Right lobe of liver (tissue), 6 donors: ENCODE measurements at regions not wholly inside any gene's neighbourhood (a gene's known extent, or its start where the extent isn't known, plus 50 kb on each side); places are given as distances from the start of the nearest gene placed in this dataset.

ENCODE experiments used
- ATAC-seq, 4 donors: fragments of 200-7000 bp; cut with Tn5 transposase; one replicate each; pipeline ENCODE4 v1.9.1; 2020; ENCODE audit warnings: mild to moderate bottlenecking in 4 of 4, moderate library complexity in 4 of 4
- DNase-seq, 3 donors: peaks; one replicate each; pipeline ENCODE4 v3.0.0-alpha.2; 2020
- H3K27ac ChIP-seq, 3 donors: fragments of 200-600 bp; one replicate each; pipeline ENCODE4 v1.8.0; 2022
- H3K27me3 ChIP-seq, 2 donors: fragments of 200-600 bp; one replicate each; pipeline ENCODE4 v1.8.0; 2022
- H3K36me3 ChIP-seq, 4 donors: fragments of 200-600 bp; sonication (generic) in 1 of 4; one replicate each; pipeline versions ENCODE4 v1.5.1 to v1.8.0; 2017 to 2022; ENCODE audit warnings: control low read depth in 1 of 4
- H3K4me1 ChIP-seq, 4 donors: fragments of 200-600 bp; sonication (generic) in 1 of 4; one replicate each; pipeline versions ENCODE4 v1.5.1 to v1.8.0; 2017 to 2022; ENCODE audit warnings: control low read depth in 1 of 4
- H3K4me3 ChIP-seq, 3 donors: fragments of 200-600 bp; one replicate each; pipeline ENCODE4 v1.8.0; 2022
- H3K9me3 ChIP-seq, 4 donors: fragments of 200-600 bp; sonication (generic) in 1 of 4; one replicate each; pipeline versions ENCODE4 v1.5.1 to v1.8.0; 2017 to 2022; ENCODE audit warnings: control low read depth in 1 of 4
- POLR2A ChIP-seq: fragments of 450-650 bp; IDR thresholded peaks from one replicate; pipeline ENCODE4 v1.6.1; 2017; ENCODE audit warnings: antibody characterized with exemption, mild to moderate bottlenecking
- WGBS: methylation state at CpG from one replicate; pipeline ENCODE4 v1.1.6; 2018; ENCODE audit warnings: low coverage, low lambda C conversion rate; ENCODE audit not compliant: insufficient coverage; ENCODE audit errors: missing lambda C conversion rate; 5-methylcytosine and 5-hydroxymethylcytosine counted together
- intact Hi-C, 2 donors: fragments of 100-400 bp; cut with DNase I; formaldehyde crosslinking; loops; one replicate each; pipeline versions ENCODE4 v1.11.2 to v1.14.1; 2022
- TF ChIP-seq, protein P1 (sequence below), 4 donors: fragments of 200-600 bp in 3 of 4; fragments of 450-650 bp in 1 of 4; IDR thresholded peaks; one replicate each; pipeline versions ENCODE4 v1.5.1 to v1.8.0; 2016 to 2022; ENCODE audit warnings: antibody characterized with exemption in 4 of 4, mild to moderate bottlenecking in 2 of 4
- donor health status: DM: no; HTN: yes; CAD: no.
- donor health status: DM: no; HTN: no; CAD: no.
- donor health status: DM: no; HTN: no; CAD: no.
- donor health status: DM: no; HTN: yes; CAD: no.
- donor health status: DM: no; HTN: yes; CAD: no.

DNA sequence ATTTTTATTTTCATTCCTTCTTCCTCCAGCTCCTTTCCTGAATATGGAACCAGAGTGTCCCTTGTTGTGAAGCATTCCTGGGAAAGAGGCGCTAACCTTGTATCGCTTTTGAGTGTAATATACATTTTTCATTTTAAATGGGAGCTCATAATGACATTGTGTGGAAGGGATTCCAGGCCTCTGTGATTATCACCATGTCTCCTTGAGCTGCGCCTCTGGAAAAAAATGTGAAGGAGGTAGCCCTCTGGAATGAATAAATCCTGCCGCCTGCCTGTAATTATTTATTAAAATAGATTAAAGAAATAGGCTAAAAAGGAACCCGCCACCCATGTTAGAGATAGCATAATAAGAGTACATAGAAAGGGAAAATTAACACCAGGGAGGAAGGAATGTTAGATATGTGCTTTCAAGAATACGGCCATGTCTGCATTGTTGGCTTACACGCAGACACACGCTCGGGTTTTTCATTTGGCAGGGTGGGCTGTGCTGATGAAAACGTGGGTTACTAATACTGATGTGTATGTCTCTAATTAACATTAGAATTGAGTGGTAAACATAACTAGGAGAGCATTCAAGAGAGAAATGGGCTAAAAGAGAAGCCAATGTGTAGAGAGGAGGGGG, 138.5 kb downstream of the LINC00237 start:
- intact Hi-C loops: no loop called here
- no peak for ATAC-seq
- H3K27me3 ChIP-seq: peaks cover 0 to 9% of the 10 kb centered on the region in 2 donors
- no peaks in the 10 kb centered on the region for H3K4me1 ChIP-seq
- TF ChIP-seq, protein P1, sequence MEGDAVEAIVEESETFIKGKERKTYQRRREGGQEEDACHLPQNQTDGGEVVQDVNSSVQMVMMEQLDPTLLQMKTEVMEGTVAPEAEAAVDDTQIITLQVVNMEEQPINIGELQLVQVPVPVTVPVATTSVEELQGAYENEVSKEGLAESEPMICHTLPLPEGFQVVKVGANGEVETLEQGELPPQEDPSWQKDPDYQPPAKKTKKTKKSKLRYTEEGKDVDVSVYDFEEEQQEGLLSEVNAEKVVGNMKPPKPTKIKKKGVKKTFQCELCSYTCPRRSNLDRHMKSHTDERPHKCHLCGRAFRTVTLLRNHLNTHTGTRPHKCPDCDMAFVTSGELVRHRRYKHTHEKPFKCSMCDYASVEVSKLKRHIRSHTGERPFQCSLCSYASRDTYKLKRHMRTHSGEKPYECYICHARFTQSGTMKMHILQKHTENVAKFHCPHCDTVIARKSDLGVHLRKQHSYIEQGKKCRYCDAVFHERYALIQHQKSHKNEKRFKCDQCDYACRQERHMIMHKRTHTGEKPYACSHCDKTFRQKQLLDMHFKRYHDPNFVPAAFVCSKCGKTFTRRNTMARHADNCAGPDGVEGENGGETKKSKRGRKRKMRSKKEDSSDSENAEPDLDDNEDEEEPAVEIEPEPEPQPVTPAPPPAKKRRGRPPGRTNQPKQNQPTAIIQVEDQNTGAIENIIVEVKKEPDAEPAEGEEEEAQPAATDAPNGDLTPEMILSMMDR (IDR thresholded peaks at IDR 0.05): no peak
- no peak for TF ChIP-seq POLR2A
- H3K36me3 ChIP-seq: no peaks in the 10 kb centered on the region
- H3K4me3 ChIP-seq: no peak overlapping the region
- 61% methylated on average over 10 of the region's 10 CpGs for WGBS
- no peaks in the 10 kb centered on the region for H3K9me3 ChIP-seq
- DNase-seq: no peak
- no peak overlapping the region for H3K27ac ChIP-seq

DNA sequence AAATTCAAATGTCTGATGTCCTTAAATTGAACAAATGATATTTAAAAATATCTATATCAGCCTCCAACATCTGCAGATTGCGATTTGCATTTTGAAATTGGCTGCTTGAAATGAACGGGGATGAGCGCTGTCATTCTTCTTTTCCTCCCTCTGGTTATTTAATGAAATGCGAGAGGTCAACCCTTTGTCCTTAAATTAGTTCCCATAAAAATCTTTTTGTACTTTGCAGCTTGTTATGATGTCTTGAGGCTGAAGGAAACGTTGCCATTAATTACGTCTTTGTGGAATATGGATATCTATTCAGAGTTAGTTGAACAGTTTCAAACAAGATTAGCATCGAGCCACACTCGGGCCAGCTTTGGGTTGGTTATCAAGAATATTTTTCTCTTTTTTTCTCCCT, 140.0 kb downstream of the LINC00237 start:
- ATAC-seq: no peak
- no peaks in the 10 kb centered on the region for H3K36me3 ChIP-seq
- 61% methylated on average over 8 of the region's 8 CpGs for WGBS

DNA sequence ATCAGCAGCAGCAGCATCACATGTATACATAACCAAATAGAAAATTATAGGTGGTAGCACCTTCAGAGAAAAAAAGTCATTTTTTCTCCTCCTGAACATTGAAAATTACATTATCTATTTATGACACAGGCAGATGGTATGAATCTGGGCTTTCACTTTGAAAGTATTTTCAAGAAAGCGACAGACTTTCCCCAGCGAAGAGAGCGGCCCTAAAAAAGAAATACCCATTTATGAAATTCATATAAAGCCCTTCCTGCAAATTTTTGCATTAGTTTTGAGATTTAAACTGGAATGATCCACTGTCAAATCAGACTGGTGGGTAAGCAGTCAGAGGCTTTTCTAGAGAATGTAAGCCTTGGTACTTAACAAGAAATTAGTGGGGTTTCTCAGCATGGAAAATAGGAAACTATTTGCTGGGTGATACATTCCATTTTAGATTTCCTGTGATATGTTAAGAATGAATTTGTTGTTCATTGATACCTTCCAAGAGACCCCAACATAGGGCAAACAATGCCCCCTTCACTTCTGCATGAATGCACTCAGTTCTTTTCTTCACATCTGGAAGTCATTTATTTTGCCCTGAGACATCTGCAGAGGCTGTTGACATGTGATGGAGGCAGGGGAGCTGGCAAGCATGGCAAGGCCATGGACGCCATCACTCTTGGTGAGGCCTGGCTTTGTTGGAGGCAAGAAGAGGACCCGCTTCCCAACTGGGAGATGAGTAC, 147.0 kb downstream of the LINC00237 start:
- TF ChIP-seq, protein P1 (IDR thresholded peaks at IDR 0.05): no peak
- TF ChIP-seq POLR2A: no peak
- ATAC-seq (no peak), DNase-seq (no peak)
- intact Hi-C loops: no loop called here
- Histone ChIP-seq H3K4me1 (no peaks in the 10 kb centered on the region), H3K36me3 (no peaks in the 10 kb centered on the region), H3K9me3 (no peaks in the 10 kb centered on the region), H3K27ac (no peak overlapping the region), H3K27me3 (no peaks in the 10 kb centered on the region), H3K4me3 (no peak overlapping the region)
- 68% methylated on average over 5 of the region's 5 CpGs for WGBS

More for the DNA sequence above, 140.0 kb downstream of the LINC00237 start:
- Histone ChIP-seq H3K9me3 (no peaks in the 10 kb centered on the region), H3K4me1 (no peaks in the 10 kb centered on the region), H3K4me3 (no peak overlapping the region), H3K27me3 (peaks cover 0 to 9% of the 10 kb centered on the region in 2 donors), H3K27ac (no peak overlapping the region)
- TF ChIP-seq POLR2A: no peak
- TF ChIP-seq, protein P1 (IDR thresholded peaks at IDR 0.05): no peak
- intact Hi-C loops: no loop called here
- no peak for DNase-seq

- ATAC-seq (no peak), DNase-seq (no peak)
- TF ChIP-seq POLR2A: no peak
- TF ChIP-seq, protein P1 (IDR thresholded peaks at IDR 0.05): no peak
- H3K4me3 ChIP-seq: no peak overlapping the region
- no peaks in the 10 kb centered on the region for H3K36me3 ChIP-seq
- 54% methylated on average over 12 of the region's 12 CpGs for WGBS
- H3K27ac ChIP-seq: no peak overlapping the region
- no peaks in the 10 kb centered on the region for H3K4me1 ChIP-seq
- H3K9me3 ChIP-seq: no peaks in the 10 kb centered on the region
- intact Hi-C loops: no loop called here
- H3K27me3 ChIP-seq: no peaks in the 10 kb centered on the region
Measured at GRCh38 chr20:20956513-20956931, 149.6 kb downstream of the LINC00237 start.
